DMS 273 (cell line): ENCODE measurements at regions not wholly inside any gene's neighbourhood (a gene's known extent, or its start where the extent isn't known, plus 50 kb on each side); places are given as distances from the start of the nearest gene placed in this dataset.
"Not testable (repeated sequence)": the region's sequence is repeated elsewhere in the genome, so short reads cannot be mapped to it uniquely, and the experiment has no call there.

ENCODE experiments used
- DNase-seq: peaks from one replicate; lab custom pipeline; 2025; ENCODE audit not compliant: unreplicated experiment; lab: John Stamatoyannopoulos, UW

DNA sequence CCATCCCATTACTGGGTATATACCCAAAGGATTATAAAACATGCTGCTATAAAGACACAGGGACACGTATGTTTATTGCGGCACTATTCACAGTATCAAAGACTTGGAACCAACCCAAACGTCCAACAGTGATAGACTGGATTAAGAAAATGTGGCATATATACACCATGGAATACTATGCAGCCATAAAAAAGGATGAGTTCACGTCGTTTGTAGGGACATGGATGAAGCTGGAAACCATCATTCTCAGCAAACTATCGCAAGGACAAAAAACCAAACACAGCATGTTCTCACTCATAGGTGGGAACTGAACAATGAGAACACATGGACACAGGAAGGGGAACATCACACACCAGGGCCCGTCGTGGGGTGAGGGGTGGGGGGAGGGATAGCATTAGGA is 106.1 kb downstream of the CHD1L start:
- DNase-seq: not testable (repeated sequence)

DNA sequence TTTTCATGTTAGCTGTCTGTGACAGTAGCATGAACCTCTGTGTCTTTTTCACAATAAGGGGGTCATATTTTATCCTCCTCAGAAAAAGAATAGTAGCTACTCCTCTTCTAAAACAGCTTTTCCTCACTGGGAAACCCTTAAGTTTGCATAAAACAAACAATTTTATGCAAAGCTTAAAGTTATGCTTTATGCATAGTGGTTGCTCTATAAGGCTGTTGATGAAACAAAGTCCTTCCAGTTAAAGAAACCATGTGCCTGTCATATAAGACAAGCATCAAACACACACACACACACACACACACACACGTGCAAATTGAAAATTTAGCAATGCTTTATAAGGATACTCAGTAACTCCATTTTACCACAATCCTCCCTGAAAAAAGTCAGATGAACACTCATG is 107.0 kb downstream of the CHD1L start:
- DNase-seq: no peak

DNA sequence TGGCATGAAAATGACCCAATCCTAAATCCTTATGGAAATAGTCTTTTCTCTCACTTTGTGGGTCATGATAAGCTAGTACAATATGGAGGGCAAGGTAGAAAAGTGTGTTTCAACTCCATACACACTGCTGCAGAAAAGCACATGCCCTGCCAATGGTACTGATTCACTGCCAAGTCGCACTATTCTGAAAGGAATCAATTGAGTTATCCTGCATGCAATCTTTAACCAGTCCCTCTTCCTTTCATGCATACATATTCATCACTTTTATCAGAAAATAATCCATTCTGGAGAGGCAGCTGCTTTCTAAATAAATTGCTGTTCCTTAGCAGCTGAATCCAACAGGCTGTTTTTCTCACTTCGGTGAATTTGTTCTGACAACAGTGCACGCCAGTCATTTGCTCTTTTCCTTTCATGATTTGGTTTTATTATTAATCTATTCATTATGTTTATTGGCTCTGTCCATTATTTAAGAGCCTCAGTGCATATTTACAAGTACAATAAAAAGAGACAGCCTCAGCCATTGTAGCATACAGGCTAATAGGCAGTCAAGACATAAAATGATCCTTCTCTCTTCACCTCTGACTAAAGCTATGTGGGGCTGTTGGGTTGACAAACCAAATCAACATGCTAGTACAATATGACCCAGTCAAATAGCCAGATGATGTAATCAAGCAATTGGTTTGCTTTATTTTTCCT is 108.8 kb downstream of the CHD1L start:
- DNase-seq: no peak

DNA sequence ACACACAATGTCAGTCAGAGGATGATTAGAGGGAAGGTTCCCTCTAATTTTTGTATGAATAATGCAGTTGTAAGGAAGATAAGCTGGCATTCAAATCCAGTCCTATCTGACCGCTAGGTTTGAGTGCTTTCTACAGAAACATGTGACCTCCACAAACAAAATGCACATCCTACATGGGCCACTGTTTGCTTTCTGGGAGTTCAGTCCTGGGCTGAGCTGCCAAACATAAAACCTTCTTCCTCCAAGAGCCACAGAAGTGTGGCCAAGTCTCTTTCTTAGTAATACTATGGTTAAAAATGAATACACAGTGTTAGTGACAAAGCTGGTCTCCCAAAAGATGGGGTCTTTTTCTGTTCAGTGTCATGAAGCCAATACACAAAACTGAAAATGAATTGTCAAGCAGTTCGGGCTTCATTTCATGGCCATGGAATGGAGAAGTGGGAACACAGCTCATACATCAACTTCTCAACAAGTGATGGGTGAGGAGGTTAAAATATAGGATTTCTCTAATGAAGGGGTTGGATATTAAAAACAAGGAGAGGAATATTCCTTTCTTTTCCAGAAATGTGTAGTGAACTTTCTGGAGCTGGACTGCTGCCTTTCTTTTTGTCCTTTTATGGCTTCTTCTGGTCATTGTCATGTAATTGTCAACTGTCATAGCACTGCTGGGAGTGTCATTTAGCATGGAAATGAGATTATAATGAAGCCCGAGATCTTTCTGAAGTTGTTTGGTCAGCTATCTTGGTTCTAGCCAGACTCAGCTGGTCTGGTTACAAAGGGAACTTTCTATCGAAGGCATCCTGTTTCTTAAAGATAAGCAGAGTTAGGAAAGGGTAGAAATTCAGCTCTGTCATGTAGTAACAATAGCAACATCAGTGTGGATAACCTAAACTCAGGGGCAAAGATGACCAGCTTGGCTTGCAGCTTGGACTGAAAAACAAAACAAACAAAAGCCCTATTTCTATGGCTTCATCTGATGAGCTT is 135.1 kb downstream of the CHD1L start:
- DNase-seq: no peak

DNA sequence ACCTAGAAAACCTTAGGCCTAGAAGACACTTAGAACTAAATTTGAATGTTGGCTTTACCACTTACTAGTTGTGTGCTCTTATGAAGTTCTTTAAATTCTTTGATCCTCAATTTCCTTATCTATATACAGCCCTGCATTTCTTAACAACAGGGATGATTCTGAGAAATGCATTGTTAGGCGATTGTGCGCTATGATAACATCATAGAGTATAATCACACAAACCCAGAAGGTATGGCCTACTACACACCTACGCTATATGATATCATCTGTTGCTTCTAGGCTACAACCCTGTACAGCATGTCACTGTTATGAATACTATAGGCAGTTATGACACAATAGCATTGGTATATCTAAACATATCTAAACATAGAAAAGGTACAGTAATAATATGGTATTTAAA is 137.4 kb downstream of the CHD1L start:
- no peak for DNase-seq

DNA sequence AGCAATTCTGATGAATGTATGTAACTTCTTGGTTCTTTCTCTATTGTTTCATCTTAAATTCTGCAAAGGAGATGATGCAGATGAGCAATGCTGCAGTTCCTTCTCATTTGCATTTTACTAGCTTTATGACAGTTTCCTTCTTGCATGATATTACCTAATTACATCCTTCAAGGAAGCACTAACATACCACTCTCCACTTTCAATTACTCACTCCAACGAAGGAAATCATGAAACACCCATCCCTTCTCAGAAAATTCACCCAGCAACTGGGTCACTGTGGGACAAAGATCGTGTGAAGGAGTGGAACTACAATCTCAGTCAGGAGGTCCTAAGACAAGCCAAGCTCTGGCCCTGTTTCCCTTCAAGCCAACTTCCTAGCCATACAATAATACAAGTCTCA is 142.3 kb downstream of the CHD1L start:
- DNase-seq: no peak

DNA sequence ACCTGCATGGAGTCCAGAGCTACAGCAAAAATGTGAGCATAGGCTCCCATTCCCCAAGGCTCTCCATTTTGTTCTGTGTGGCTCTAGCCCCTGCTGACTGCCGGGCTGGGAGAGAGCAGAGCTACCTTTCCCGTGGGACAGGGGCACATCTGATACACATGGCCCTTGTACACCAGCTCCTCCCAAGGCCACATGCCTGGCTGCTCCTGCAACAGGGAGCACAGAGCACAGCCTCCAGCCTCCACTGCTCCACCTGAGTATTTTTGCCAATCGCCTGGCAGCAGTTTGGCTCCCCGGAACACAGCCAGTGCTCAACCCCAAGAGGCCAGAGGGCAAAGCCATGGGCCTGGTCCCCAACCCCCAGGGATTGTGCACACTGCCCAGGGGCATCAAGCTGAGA is 146.5 kb downstream of the CHD1L start:
- no peak for DNase-seq

DNA sequence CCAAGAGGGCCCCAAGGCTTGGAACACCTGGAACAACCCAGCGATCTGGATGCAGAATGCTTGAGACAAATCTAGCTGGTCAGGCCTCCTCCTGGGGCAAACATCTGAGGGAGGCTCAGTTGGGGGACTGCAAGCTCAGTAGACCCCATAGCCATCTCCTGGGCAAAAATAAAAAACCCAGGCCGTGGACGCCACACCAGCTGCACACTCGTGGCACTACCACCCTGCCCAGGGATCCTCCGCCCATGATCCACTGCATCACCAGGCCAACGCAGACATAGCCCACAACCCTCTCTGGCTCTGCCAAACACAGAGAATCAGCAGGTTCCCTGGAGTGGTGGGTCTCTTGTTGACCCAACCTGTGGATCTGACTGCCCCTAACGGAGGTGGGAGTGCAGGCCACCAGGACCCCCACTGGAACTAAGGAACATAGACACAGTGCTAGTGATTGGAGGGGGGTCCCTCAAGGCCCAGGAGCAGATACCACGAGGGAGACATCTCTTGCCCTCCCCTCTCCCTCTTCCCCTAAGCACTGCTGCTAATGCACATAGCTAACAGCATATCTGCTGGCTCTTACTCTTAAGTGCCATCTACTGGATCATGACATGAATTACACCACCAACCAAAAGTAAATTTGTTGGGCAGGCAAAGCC is 147.2 kb downstream of the CHD1L start:
- peak; percentile 66 for DNase-seq

DNA sequence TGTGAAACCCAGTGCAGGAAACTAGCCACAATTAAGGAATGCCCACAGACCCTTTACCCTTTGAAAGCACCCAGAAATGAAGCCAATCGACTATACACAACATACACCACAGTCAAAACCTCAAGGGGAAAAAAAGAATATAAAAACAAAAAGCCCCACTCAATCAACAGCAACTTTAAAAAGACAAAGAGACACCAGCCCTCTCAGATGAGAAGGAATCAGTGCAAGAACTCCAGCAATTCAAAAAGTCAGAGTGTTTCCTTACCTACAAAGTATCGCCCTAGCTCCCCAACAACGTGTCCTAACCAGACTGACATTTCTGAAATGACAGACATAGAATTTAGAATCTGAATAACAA is 147.7 kb downstream of the CHD1L start:
- no peak for DNase-seq

DNA sequence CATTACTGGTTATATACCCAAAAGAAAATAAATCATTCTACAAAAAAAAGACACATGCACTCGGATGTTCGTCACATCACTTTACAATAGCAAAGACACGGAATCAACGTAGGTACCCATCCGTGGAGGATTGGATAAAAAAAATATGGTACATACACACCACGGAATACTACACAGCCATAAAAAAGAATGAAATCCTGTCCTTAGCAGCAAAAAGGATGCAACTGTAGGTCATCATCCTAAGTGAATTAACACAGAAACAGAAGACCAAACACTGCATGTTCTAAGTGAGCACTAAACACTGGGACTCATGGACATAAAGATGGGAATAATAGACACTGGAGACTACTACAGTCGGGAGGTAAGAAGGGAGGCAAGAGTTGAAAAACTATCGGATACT is 148.6 kb downstream of the CHD1L start:
- DNase-seq: no peak

DNA sequence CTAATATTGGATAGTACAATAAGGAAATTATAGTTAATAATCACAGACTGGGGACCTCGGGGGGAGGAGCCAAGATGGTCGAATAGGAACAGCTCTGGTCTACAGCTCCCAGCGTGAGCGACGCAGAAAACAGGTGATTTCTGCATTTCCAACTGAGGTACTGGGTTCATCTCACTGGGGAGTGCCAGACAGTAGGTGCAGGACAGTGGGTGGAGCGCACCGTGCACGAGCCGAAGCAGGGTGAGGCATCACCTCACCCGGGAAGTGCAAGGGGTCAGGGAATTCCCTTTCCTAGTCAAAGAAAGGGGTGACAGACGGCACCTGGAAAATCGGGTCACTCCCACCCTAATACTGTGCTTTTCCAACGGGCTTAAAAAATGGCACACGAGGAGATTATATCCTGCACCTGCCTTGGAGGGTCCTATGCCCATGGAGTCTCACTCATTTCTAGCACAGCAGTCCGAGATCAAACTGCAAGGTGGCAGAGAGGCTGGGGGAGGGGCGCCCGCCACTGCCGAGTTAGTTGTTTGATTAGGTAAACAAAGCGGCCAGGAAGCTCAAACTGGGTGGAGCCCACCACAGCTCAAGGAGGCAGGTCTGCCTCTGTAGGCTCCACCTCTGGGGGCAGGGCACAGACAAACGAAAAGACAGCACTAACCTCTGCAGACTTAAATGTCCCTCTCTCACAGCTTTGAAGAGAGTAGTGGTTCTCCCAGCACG is 138.8 kb upstream of the BCL9 start:
- not testable (repeated sequence) for DNase-seq

DNA sequence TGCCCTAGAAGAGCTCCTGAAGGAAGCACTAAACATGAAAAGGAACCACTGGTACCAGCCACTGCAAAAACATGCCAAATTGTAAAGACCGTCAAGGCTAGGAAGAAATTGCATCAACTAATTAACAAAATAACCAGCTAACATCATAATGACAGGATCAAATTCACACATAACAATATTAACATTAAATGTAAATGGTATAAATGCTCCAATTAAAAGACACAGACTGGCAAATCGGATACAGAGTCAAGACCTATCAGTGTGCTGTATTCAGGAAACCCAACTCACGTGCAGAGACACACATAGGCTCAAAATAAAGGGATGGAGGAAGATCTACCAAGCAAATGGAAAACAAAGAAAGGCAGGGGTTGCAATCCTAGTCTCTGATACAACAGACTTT is 137.0 kb upstream of the BCL9 start:
- not testable (repeated sequence) for DNase-seq

DNA sequence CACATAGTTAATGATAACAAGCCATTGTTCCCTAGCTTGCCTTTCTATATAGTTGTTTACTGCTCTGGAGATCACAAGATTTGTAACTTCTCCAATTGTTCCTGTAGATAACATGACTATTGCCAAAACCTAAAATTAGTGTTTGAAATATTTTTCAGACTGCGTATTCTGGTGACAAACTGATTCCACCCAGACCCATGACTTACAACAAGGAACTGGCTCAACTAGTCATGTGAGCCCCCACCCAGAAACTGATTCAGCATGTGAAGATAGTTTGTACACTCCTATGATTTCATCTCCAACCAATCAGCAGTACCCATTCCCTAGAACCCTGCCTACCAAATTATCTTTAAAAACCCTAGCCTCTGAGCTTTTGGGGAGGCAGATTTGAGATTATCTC is 131.4 kb upstream of the BCL9 start:
- no peak for DNase-seq

DNA sequence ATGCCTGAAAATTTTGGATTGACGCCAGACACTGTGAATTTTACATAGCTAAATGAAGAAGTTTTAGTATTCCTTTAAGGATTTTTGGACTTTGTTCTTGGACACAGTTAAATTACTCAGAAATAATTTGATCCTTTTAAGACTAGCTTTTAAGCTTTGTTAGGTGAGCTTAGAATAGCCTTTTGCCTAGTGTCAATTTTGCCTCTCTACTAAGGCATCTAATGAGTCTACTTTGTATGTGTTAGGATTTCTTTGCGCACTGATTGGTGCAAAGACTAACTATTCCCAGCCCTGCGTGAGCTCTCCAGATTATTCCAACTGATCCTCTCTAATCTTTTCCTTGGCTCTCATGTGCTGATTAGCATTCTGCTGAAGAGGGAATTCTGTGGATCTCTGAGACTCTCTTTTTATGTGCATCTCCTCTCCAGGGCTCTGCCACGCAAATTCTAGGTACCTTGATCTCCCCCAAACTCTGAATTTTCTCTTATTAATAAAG is 128.1 kb upstream of the BCL9 start:
- no peak for DNase-seq

DNA sequence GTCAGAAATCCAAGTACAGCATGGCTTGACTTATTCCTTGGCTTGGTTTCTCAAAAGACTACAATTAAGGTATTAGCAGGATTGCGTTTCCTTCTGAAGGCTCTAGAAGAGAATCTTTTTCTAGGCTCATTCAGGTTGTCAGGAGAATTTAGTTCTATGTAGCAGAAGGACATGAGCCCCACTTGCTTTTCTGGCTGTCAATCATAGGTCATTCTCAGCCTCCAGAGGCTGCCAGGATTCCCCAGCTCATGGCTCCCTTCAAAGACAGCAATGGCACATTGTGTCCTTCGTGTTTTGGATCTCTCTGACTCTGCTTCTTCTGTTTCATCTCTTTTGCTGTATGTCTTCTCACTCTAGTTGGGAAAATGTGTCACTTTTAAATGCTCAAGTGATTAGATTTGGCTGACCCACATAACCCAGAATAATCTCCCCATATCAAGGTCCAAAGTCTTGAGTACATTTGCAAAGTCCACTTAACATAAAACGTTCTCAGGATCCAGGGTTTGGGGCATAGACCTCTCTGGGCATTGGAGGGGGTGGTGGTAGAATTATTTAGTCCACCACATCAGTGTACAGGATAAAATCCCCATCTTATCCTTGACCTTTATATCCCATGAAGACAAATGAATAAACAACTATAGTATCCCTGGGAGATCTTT is 126.7 kb upstream of the BCL9 start:
- DNase-seq: no peak

DNA sequence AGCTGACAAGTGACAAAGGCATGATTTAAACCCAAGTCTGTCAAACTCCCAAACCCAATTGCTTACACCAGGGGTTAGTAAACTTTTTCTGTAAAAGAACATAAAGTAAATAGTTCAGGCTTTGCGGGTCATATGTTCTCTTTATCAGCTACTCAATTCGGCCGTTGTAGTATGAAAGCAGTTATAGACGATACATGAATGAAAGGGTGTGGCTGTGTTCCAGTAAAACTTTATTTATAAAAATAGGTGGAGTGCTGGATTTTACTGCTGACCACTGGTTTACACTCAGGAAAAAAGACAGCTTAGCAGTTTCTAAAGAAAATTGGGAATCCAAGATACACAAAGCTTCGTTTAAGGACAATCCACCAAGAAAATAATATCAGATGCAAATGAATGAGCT is 124.3 kb upstream of the BCL9 start:
- DNase-seq: no peak

DNA sequence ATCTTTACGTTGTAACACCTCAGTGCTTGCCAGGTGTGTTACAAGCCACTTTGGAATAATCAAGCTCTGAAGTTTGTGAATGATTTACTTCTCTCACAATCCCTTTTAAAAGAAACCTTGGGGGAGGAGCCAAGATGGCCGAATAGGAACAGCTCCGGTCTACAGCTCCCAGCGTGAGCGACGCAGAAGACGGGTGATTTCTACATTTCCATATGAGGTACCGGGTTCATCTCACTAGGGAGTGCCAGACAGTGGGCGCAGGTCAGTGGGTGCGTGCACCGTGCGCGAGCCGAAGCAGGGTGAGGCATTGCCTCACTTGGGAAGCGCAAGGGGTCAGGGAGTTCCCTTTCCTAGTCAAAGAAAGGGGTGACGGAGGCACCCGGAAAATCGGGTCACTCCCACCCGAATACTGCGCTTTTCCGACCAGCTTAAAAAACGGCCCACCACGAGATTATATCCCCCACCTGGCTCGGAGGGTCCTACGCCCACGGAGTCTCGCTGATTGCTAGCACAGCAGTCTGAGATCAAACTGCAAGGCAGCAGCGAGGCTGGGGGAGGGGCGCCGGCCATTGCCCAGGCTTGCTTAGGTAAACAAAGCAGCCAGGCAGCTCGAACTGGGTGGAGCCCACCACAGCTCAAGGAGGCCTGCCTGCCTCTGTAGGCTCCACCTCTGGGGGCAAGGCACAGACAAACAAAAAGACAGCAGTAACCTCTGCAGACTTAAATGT is 118.0 kb upstream of the BCL9 start:
- DNase-seq: peak; percentile 56

DNA sequence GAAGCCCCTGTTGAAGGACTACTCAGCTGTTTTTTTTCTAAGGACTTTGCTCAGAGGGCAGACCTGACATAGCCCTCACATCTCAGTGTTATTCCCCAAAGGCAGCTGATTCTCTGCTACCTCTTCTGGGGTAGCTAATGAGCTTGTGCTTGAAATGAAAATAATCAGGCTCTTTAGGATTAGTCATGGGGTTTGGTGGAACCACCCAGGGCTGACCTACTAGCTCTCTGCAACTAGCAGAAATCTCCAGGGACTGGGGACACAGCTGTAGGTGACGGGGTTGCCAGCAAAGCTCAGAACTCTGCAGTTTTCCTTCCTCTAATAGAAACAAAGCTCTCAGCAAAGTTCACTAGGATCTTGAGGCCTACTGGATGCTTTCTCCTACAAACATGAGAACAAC is 106.4 kb upstream of the BCL9 start:
- no peak for DNase-seq

DNA sequence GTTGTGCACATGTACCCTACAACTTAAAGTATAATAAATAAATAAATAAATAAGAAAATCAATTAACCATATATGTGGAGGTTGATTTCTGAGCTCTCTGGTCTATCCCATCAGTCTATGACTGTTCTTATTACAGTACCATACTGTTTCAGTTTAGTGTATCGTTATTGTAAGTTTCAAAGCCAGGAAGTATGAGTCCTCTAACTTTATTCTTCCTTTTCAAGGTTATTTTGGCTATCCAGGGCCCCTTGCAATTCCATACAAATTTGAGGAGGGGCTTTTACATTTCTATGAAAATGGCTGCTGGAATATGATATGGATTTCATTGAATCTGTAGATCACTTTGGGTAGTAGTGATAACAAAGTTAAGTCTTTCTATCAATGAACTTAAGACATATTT is 96.9 kb upstream of the BCL9 start:
- DNase-seq: no peak

DNA sequence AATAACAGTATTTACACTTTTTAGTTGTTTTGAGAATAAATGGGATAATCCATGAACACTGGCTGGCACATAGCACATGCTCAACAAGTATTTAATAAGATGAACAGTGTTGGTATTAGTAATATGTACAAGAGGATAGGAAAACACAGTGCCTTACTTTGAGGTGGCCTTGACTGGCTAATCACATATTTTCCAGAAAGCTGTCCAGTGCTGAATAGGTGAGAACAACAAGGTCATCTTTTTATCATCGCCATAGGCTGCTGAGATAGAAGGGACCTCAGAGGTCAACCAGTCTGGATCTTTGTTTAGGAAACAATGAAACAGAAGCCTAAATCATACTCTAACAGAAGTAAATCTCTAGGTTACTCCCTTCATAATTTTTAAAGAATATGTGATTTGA is 89.7 kb upstream of the BCL9 start:
- DNase-seq: no peak
